HK-2 (cell line): ENCODE measurements at regions not wholly inside any gene's neighbourhood (a gene's known extent, or its start where the extent isn't known, plus 50 kb on each side); places are given as distances from the start of the nearest gene placed in this dataset.
"Not testable (repeated sequence)": the region's sequence is repeated elsewhere in the genome, so short reads cannot be mapped to it uniquely, and the experiment has no call there.

Experiments
- DNase-seq: peaks from one replicate; pipeline ENCODE4 v3.0.0-alpha.2; 2018; ENCODE audit not compliant: unreplicated experiment

GRCh38 chr18:60319129-60319528 lies 53.4 kb downstream of the MC4R start:
- DNase-seq = no peak

GRCh38 chr18:60311676-60312360 lies 60.8 kb downstream of the MC4R start:
- DNase-seq = no peak

GRCh38 chr18:60295674-60296073 lies 76.9 kb downstream of the MC4R start:
- DNase-seq = no peak

- no peak for DNase-seq
Measured at GRCh38 chr18:60292186-60292585, 80.4 kb downstream of the MC4R start.

DNA sequence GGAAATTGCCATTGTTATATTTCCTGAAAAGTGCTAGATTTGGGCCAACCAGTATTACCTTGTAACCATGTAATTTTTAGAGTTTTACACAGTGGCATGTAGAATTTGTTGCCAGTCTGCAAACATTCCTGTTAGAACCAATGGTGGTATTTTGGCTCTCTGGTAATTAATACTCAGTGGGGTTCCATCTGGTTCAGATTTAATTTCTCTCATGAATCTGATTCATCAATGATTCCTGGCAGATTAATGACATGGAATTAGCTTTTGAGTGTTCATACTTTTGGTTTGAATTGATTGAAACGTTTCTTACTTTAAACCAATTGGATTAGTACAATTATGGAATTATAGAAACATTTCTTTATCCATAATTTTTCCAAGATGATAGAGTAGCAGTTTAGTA lies 93.2 kb downstream of the MC4R start:
- no peak for DNase-seq

DNA sequence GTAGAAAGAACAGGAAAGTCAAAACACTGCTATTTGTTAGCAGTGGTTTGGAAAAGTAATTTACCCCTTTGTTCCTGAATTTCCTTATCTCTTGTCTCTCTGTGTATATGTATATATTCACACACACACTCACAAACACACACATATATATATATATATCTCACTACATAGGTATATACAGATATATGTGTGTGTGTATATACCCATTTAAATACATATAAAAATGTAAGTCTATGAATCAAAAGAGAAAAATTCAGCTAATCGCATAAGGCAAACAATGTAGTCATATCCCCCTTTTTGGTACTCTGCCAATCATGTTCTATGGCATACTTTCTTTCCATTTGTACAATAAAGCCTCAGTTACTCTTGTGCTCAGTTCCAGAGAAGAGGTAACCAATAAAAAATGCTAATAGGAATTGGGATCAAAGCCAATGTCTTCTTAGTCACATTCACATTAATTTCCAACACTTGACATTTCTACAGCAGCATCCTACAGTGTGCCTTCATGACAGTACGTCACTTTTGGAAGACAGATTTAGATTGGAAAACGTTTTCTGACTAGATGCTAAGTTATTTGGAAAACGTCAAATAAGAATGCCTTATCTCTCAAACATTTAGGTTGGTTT lies 94.6 kb downstream of the MC4R start:
- no peak for DNase-seq

- no peak for DNase-seq
Measured at GRCh38 chr18:60267391-60268058, 105.0 kb downstream of the MC4R start.

DNA sequence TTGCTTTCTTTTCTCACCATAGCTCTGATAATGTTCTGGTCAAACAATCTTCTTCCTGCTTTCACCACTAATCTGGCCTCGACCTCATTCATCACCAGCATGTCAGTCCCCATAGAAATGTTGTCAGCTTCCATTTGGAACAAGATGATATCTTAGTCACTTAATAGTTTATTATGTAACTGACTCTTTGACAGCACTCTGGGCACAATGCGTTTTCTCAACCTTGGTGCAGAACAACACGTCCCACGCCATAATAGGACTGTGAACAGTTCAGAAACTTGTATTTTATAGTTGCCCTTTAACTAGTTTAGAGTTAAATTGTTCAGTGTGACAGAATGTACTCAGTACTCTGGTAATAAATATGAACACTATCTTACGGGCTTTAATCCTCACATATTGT lies 106.0 kb downstream of the MC4R start:
- DNase-seq = no peak

- DNase-seq = no peak
Measured at GRCh38 chr18:60259052-60259681, 113.4 kb downstream of the MC4R start.

- DNase-seq = no peak
Measured at GRCh38 chr18:60249388-60249787, 123.2 kb downstream of the MC4R start.

GRCh38 chr18:60248336-60249330 lies 123.9 kb downstream of the MC4R start:
- DNase-seq = no peak

GRCh38 chr18:60247103-60247502 lies 125.5 kb downstream of the MC4R start:
- DNase-seq = no peak

DNA sequence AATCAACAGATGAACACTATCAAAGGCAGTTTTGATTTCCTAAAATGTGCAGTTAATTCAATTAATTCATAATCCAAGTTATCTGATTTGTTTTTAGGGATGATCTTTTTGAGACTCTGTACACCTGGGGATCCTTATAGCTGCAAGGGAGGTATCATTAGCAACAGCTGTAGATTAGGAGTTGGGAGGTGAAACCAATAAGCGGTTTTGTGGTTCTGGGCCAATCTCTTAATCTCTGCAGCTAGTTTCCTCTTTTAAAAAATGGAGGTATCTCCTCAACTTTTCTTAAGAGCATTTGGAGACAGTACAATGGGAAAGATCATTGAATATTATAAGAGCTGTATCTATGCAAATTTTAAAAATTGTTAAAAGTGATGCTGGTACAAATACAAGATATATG lies 126.0 kb downstream of the MC4R start:
- DNase-seq = no peak

- DNase-seq = no peak
Measured at GRCh38 chr18:60245096-60245495, 127.5 kb downstream of the MC4R start.

GRCh38 chr18:60239024-60239710 lies 133.4 kb downstream of the MC4R start:
- not testable (repeated sequence) for DNase-seq

GRCh38 chr18:60235164-60235563 lies 137.4 kb downstream of the MC4R start:
- no peak for DNase-seq

GRCh38 chr18:60232541-60232940 lies 140.0 kb downstream of the MC4R start:
- no peak for DNase-seq

DNA sequence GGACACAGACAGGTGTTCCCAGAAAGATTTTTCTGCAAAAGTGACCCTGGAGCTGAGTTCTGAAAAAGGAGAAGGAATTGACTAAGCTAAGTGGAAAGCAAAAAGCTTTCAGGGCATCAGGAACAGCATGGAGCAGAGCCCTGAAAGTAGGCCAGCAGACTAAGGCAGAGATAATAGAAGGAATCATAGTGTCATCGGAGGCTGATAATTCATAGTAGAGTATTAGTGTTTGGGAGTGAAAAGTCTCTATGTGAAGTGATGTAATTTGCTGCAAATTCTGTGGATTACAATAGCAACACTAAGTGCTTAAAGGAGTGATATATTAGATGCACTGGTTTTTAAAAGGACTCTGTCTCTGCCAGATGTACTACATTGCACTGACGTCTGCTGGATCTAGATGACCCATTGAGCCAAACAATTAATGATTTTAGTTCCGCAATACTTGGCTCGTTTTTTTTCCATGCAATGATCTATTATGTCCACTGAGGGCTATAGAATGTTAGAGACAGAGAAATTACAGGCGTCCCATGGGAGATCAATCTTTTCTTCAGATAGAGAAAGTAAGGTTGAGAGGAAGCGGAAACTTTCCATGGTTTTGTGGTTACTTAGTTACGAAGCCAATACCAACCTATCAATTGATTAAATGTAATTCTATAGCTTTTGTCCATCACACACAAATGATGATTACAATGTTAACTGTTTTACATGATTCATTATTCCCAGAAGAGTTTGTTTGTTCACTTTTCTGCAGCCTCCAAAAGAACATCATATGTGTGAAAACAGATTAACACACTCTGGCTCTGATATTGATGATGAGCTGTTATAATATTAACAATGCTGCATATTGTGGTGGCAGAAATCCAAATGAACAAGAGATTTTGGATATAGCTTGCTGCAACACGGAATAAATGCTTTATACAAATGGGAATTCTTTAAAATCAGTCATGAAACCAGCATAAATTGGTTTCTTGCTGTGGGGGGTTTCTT lies 143.7 kb downstream of the MC4R start:
- no peak for DNase-seq

DNA sequence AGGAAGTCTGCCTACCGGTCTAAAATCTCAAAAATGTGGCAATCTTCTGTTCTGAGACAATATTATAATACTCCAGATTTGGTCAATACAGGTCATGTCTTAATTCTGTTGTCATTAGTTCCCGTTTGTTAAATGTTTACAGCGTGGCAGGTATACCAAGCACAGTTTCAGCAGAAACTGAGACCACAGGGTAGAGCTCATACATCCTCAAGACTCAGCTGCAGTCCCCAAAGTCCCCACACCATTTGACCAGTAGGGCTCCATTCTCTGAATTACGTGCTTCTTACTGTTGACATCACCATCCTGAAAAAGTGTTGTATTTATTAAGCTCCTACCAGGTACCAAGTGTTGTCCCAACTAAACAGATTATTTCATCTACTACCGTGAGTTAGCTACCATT lies 157.1 kb downstream of the MC4R start:
- DNase-seq = no peak

DNA sequence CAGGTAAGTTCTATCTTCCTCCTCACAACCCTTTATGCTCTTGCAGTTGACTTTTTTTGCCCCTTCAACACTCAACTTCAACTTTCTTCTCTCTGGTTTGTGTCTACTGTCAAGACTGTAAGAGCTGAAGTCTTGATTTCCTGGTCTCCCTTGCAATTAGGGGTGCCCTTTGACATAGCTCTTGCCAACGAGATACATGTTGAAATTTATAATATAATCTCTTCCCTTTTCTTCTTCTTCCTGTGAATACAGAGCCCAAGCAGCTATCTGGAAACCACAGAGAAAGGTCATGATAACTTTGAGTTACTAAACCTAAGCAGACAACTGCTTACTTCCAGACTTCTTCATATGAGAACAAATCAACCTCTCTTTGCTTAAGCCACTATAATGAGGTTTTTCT lies 163.5 kb downstream of the MC4R start:
- no peak for DNase-seq
